ENCODE measurements at regions not wholly inside any gene's neighbourhood (a gene's known extent, or its start where the extent isn't known, plus 50 kb on each side); places are given as distances from the start of the nearest gene placed in this dataset.
A peak's percentile ranks its signal among the peaks of the same experiment; 100 is the strongest.

- TF ChIP-seq, protein P1, sequence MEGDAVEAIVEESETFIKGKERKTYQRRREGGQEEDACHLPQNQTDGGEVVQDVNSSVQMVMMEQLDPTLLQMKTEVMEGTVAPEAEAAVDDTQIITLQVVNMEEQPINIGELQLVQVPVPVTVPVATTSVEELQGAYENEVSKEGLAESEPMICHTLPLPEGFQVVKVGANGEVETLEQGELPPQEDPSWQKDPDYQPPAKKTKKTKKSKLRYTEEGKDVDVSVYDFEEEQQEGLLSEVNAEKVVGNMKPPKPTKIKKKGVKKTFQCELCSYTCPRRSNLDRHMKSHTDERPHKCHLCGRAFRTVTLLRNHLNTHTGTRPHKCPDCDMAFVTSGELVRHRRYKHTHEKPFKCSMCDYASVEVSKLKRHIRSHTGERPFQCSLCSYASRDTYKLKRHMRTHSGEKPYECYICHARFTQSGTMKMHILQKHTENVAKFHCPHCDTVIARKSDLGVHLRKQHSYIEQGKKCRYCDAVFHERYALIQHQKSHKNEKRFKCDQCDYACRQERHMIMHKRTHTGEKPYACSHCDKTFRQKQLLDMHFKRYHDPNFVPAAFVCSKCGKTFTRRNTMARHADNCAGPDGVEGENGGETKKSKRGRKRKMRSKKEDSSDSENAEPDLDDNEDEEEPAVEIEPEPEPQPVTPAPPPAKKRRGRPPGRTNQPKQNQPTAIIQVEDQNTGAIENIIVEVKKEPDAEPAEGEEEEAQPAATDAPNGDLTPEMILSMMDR (IDR thresholded peaks at IDR 0.05) = no peak
Measured at GRCh38 chr14:34106310-34106709, 155.4 kb upstream of the EGLN3 start.

DNA sequence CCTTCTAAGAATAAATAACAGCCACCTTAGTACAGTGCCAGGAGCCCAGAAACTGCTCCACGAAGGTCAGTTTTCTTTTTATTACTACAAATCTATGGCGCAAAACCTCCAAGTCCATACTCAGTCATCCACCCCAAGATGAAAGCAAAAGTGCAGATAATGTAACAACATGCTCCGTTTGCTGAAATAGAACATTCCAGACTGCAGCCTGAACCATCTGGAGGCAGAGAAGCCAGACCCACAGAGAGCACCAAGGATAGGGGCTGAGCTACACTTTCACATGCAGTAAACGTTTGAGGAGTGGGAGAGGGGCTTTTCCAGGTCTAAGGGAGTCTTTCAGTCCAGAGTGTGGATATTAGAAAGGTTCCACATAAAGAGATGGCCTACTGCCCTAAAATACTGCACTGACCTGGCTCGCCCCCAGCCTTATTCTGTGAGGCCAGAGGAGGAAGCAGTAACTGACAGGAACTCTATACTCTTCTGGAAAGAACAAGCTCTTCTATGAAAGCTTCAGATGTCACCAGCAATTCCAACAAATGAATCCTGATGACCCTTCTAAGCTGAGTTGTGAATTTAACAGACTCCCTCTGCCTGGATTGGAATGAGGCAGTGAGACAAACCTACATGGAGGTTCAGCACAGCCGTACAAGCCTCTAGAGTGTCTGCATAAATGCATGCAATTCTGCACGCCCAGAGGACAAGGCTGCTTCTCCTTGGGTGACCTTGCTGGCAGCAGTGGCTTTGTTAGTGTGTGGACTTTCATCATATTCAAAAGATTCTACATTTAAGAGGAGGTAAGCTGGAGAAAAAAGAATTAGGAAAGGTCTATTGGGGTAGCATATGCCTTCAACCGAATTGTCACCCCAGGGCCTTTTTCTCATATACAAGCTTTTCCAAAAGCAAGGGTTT lies 153.9 kb upstream of the EGLN3 start:
- TF ChIP-seq, protein P1 (IDR thresholded peaks at IDR 0.05) = no peak

DNA sequence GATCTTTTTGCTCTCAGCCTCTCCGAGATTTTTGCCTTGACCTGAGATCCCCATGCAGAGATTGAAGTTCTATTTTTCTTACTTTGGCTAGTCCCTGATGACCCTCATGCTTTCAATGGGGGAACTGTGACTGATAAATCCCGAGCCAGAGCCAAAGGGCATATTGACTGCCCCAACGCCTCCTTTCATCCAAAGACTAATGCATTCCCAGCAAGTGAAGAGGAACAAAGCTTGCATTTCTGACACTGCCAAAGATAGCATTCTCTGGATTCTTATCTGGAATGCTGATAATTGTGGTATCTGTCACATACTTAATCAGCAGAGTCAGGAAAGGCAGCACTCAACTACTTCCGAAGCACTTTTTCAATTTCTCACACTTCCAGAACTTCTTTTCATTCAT lies 152.3 kb upstream of the EGLN3 start:
- TF ChIP-seq, protein P1 (IDR thresholded peaks at IDR 0.05) = no peak

DNA sequence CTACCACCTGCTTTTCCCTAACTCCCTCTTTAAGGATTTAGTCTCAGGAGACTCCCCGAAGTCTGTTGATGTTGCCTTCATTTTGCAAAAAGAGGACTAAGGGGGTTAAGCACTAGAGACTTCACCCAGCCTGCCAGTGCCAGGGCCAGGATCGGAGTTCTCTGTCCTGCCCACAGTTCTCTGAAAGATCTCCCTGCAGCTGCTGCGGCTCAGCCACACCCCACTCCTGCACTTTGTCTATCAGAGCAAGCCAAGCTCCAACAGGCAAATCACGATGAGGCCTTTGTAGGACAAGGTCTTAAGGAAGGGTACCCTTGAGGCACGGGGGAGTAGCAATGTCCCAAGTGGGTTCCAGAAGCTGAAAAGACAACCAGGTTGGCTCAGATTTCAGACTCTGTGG lies 148.8 kb upstream of the EGLN3 start:
- TF ChIP-seq, protein P1 (IDR thresholded peaks at IDR 0.05) = no peak

GRCh38 chr14:34098985-34099349 lies 148.1 kb upstream of the EGLN3 start:
- TF ChIP-seq, protein P1 (IDR thresholded peaks at IDR 0.05) = no peak; the same call in 1 of the 2 replicates

GRCh38 chr14:34098045-34098984 lies 147.4 kb upstream of the EGLN3 start:
- TF ChIP-seq, protein P1 (IDR thresholded peaks at IDR 0.05) = peak; percentile 76

DNA sequence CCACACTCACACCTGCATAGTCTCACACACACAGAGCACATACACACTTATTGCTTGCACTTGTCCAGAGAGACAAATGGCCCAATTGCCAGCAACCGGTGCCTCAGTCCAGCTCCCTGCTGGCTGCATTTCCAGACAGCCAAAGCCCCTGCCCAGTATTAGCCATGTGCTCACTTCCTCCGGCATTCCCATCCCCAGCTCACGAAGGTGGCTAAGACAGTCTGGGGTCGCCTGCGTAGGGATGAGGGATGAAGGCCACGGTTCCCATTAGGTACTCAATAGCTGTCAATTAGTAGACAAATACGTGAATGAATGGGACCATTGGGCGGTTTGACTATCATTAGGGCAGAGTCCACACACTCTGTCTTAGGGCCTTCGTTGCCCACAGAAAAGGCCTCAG lies 146.8 kb upstream of the EGLN3 start:
- TF ChIP-seq, protein P1 (IDR thresholded peaks at IDR 0.05) = no peak
